Muscle layer of colon (tissue), 2 donors: ENCODE measurements at regions not wholly inside any gene's neighbourhood (a gene's known extent, or its start where the extent isn't known, plus 50 kb on each side); places are given as distances from the start of the nearest gene placed in this dataset.
A peak's percentile ranks its signal among the peaks of the same experiment; 100 is the strongest.
"Not testable (repeated sequence)": the region's sequence is repeated elsewhere in the genome, so short reads cannot be mapped to it uniquely, and the experiment has no call there.

Experiments used
- H3K27ac ChIP-seq: one replicate; pipeline ENCODE4 v1.7.0; 2013; ENCODE audit warnings: low read depth, mild to moderate bottlenecking, low read length, moderate library complexity
- H3K27me3 ChIP-seq, 2 donors: one replicate each; pipeline ENCODE4 v1.7.0; 2013; ENCODE audit warnings: low read length in 2 of 2, mild to moderate bottlenecking in 2 of 2; ENCODE audit not compliant: insufficient read depth in 2 of 2, control insufficient read depth in 1 of 2
- H3K36me3 ChIP-seq: one replicate; pipeline ENCODE4 v1.7.0; 2013; ENCODE audit warnings: mild to moderate bottlenecking, low read length; ENCODE audit not compliant: insufficient read depth
- H3K4me1 ChIP-seq: one replicate; pipeline ENCODE4 v1.7.0; 2013; ENCODE audit warnings: mild to moderate bottlenecking, low read length; ENCODE audit not compliant: insufficient read depth
- H3K4me3 ChIP-seq, 2 donors: one replicate each; pipeline ENCODE4 v1.7.0; 2013; ENCODE audit warnings: low read length in 2 of 2, low read depth in 1 of 2, mild to moderate bottlenecking in 1 of 2, moderate library complexity in 1 of 2
- H3K9ac ChIP-seq: one replicate; pipeline ENCODE4 v1.7.0; 2013; ENCODE audit warnings: low read length
- H3K9me3 ChIP-seq: one replicate; pipeline ENCODE4 v1.7.0; 2013; ENCODE audit warnings: mild to moderate bottlenecking, low read length
- donor health status: abdominal sarcoma.
- donor health status: Adenocarcinoma of cecum.

- Histone ChIP-seq H3K27me3 (no peaks in the 10 kb centered on the region), H3K36me3 (no peaks in the 10 kb centered on the region), H3K9ac (no peak overlapping the region), H3K9me3 (no peaks in the 10 kb centered on the region), H3K4me3 (no peak overlapping the region), H3K27ac (no peak overlapping the region), H3K4me1 (no peaks in the 10 kb centered on the region)
Measured at GRCh38 chr4:37757761-37758160, 68.7 kb upstream of the PGM2 start.

- Histone ChIP-seq H3K36me3 (no peaks in the 10 kb centered on the region), H3K27ac (no peak overlapping the region), H3K4me3 (no peak overlapping the region), H3K9ac (no peak overlapping the region), H3K4me1 (no peaks in the 10 kb centered on the region), H3K27me3 (no peaks in the 10 kb centered on the region), H3K9me3 (no peaks in the 10 kb centered on the region)
Measured at GRCh38 chr4:37757121-37757520, 69.4 kb upstream of the PGM2 start.

DNA sequence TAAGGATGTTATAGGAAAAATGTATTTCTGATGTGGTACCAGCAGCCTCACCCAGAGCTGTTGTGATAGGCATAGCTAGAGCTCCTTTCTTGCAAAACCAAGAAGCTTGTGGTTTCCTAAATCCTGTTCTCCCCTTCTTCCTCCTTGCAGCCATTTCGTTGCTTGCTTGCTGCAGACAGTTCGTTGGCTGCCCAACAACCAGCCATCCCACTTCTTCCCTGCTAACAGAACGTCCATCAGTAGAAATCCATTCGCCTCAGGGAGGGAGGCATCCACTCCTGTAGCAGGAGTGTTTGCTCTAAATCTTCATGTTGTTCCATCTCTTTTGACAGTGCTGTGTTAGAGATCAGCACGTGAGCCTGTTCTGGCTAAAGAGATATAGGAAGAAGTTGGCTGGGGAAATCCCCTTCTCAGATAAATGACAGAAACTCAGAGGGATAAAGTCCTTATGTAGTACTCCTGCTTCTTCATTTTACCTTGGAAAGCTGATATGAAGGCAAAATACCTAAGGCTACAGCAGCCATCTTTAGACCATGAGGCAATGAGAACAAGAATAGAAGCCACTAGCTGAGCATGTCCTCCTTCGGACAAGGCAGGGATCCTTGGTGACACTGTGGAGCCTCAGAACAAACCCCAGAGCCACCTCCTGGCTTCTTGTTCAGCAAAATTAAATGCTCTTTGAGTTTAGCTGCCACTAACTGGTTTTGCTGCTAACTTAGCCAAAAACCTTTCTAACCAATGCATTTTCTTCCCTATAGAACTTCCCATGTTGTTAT is 68.4 kb upstream of the RELL1 start:
- Histone ChIP-seq H3K27me3 (no peaks in the 10 kb centered on the region), H3K4me1 (no peaks in the 10 kb centered on the region), H3K27ac (peak overlapping the region; percentile 29), H3K9me3 (no peaks in the 10 kb centered on the region), H3K9ac (no peak overlapping the region), H3K36me3 (no peaks in the 10 kb centered on the region), H3K4me3 (no peak overlapping the region)

DNA sequence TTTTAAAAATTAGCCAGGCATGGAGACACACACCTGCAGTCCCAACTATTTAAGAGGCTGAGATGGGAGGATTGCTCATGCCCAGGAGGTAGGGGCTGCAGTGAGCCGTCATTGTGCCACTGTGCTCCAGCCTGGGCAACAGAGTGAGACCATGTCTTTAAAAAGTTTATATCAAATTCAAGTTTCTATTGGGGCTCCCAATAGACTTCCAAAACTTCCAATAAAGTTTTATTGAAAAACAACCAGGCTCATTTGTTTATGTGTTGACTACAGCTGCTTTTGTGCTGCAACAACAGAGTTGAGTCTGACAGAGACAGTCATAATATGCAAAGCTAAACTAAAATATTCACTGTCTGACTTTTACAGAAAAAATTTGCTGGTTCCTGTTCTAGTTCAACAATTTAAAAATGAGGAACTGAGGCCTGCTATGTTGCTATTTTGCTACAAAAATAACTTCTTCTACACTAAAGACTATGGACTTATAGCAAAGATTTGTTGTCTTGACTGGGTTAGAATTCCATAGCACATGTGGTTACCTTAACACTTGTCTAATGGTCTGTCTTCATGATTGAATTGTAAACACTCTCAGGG is 63.3 kb upstream of the RELL1 start:
- no peak overlapping the region for H3K27ac ChIP-seq
- H3K4me3 ChIP-seq: no peak overlapping the region
- H3K9me3 ChIP-seq: no peaks in the 10 kb centered on the region
- H3K36me3 ChIP-seq: no peaks in the 10 kb centered on the region
- no peaks in the 10 kb centered on the region for H3K27me3 ChIP-seq
- H3K4me1 ChIP-seq: no peaks in the 10 kb centered on the region
- H3K9ac ChIP-seq: no peak overlapping the region

DNA sequence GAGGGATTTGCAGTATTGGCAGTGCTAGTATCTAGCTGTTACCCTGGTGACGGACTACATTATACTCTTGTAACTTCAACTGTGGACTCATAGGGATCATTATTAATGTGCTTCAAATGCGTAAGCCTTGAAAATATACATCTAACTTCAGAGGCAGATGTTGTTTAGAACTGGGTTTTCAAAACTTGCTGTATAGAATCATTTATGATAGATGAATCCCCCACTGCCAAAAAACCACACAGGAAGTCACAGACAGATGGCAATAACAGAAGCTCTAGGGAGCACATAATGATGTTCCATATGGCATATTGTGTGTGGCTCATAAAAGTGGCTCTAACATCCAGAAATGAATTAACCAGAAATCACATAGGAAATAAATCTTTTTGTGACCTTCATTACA is 62.3 kb upstream of the RELL1 start:
- Histone ChIP-seq H3K4me3 (no peak overlapping the region), H3K36me3 (no peaks in the 10 kb centered on the region), H3K4me1 (no peaks in the 10 kb centered on the region), H3K27me3 (no peaks in the 10 kb centered on the region), H3K9ac (no peak overlapping the region), H3K27ac (no peak overlapping the region), H3K9me3 (no peaks in the 10 kb centered on the region)

GRCh38 chr4:37747772-37748330 is 61.7 kb upstream of the RELL1 start:
- H3K27ac ChIP-seq: no peak overlapping the region
- H3K4me3 ChIP-seq: no peak overlapping the region
- no peaks in the 10 kb centered on the region for H3K4me1 ChIP-seq
- no peaks in the 10 kb centered on the region for H3K9me3 ChIP-seq
- no peaks in the 10 kb centered on the region for H3K27me3 ChIP-seq
- no peaks in the 10 kb centered on the region for H3K36me3 ChIP-seq
- no peak overlapping the region for H3K9ac ChIP-seq

- H3K36me3 ChIP-seq, H3K9ac ChIP-seq, H3K27ac ChIP-seq, H3K4me3 ChIP-seq, H3K27me3 ChIP-seq, H3K4me1 ChIP-seq, H3K9me3 ChIP-seq: not testable (repeated sequence)
Measured at GRCh38 chr4:37746852-37747251, 60.7 kb upstream of the RELL1 start.

DNA sequence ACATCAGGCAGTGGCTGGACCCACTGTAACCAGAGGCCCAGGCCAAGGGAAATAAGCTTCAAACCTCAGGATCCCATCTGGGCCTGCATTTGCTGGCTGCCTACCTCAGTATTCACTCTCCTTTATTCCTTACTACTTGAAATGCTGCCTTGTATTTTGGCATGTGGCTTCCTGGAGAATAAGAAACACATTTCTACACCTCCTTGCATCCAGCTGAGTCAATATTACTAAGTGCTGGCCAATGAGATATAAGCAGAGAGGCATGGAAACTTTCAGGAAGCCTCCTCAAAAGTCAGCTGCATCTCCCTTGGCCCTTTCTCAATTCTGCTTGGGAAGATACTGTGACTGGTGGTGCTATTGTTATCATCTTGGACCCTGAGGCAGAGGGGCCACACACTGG is 59.8 kb upstream of the RELL1 start:
- H3K36me3 ChIP-seq: no peaks in the 10 kb centered on the region
- no peak overlapping the region for H3K27ac ChIP-seq
- H3K27me3 ChIP-seq: no peaks in the 10 kb centered on the region
- no peaks in the 10 kb centered on the region for H3K4me1 ChIP-seq
- no peaks in the 10 kb centered on the region for H3K9me3 ChIP-seq
- H3K9ac ChIP-seq: no peak overlapping the region
- H3K4me3 ChIP-seq: no peak overlapping the region

GRCh38 chr4:37742149-37742548 is 56.0 kb upstream of the RELL1 start:
- Histone ChIP-seq H3K4me1 (no peaks in the 10 kb centered on the region), H3K27ac (no peak overlapping the region), H3K27me3 (no peaks in the 10 kb centered on the region), H3K9me3 (no peaks in the 10 kb centered on the region), H3K9ac (no peak overlapping the region), H3K4me3 (no peak overlapping the region), H3K36me3 (no peaks in the 10 kb centered on the region)

- Histone ChIP-seq H3K9ac (no peak overlapping the region), H3K4me3 (no peak overlapping the region), H3K27ac (no peak overlapping the region), H3K4me1 (no peaks in the 10 kb centered on the region), H3K27me3 (no peaks in the 10 kb centered on the region), H3K9me3 (no peaks in the 10 kb centered on the region), H3K36me3 (no peaks in the 10 kb centered on the region)
Measured at GRCh38 chr4:37741564-37741963, 55.4 kb upstream of the RELL1 start.

DNA sequence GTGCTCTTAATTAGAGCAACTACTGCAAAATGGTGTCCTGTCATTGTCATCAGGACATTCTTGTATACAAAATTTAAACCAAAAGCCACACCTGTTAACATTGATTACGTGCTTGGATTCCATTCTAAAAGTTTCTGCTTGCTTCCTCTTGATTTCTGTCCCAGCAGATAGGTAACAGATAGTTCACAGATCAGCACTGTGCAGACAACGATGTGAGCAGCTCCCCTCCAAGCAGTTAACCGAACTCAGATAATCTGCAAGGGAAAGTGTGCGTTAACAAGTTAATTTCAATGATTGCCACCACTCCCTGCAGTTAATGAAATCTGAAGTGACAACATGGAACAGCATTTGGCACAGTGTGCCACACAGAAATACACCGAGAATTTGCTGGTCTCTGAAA is 54.4 kb upstream of the RELL1 start:
- H3K27ac ChIP-seq: no peak overlapping the region
- no peaks in the 10 kb centered on the region for H3K9me3 ChIP-seq
- H3K36me3 ChIP-seq: no peaks in the 10 kb centered on the region
- H3K4me3 ChIP-seq: no peak overlapping the region
- no peaks in the 10 kb centered on the region for H3K4me1 ChIP-seq
- H3K27me3 ChIP-seq: no peaks in the 10 kb centered on the region
- H3K9ac ChIP-seq: no peak overlapping the region

DNA sequence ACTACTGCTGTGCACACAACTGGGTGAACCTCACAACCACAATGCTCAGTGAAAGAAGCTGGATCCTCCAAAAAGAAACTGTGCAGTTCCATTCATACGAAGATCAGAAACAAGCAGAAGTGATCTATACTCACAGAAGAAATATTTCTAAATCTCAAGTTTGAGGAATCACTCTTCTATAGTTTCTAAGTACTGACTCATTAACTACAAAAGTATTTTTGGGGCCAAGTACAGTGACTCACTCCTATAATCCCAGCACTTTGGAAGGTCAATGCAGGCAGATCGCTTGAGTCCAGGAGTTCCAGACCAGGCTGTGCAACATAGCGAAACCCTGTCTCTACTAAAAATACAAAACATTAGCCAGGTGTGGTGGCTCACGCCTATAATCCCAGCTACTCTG is 51.3 kb upstream of the RELL1 start:
- Histone ChIP-seq H3K27me3 (no peaks in the 10 kb centered on the region), H3K9me3 (no peaks in the 10 kb centered on the region), H3K4me3 (no peak overlapping the region), H3K27ac (no peak overlapping the region), H3K36me3 (no peaks in the 10 kb centered on the region), H3K9ac (no peak overlapping the region), H3K4me1 (no peaks in the 10 kb centered on the region)
